GM21619 (cell line): ENCODE measurements at regions not wholly inside any gene's neighbourhood (a gene's known extent, or its start where the extent isn't known, plus 50 kb on each side); places are given as distances from the start of the nearest gene placed in this dataset.
"Not testable (repeated sequence)": the region's sequence is repeated elsewhere in the genome, so short reads cannot be mapped to it uniquely, and the experiment has no call there.

Experiments
- ATAC-seq: cut with Tn5 transposase; IDR thresholded peaks from one replicate; pipeline ENCODE4 v1.9.1; 2021; ENCODE audit not compliant: unreplicated experiment

DNA sequence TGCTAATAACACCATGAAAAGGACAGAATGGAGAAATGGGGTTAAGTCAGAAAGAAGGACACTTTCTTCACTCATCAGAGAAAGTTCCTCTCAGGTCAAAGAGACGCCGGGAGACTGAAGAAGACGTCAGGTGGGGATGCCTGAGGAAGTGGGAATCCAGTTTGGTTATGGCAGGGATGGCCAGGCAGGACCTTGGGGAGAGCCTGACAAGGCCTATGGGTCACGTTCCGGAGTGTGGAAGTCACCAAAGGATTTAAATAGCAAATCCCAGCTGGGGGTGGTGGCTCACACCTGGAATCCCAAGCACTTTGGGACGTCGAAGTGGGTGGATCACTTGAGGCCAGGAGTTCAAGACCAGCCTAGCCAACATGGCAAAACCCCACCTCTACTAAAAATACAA lies 432.7 kb upstream of the SMIM21 start:
- no peak for ATAC-seq

DNA sequence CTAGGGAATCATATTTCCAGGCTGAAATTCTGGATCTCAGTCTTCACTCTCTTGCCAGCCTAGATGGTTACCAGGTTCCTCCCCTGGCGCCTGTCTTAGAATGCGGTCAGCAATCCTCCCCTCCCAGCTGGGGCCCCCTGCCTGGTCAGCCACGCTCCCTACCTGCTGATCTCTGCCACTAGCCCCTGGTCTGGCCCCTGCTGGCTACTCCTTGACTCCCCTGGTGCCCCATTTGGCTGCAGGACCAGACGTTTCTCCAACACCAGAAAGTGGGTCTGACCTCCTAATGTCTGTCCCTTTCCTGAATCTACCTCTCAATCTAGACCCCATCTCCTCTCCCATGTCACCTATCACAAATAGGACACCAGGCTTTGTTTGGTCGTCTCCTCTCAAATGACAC lies 432.0 kb upstream of the SMIM21 start:
- no peak for ATAC-seq

DNA sequence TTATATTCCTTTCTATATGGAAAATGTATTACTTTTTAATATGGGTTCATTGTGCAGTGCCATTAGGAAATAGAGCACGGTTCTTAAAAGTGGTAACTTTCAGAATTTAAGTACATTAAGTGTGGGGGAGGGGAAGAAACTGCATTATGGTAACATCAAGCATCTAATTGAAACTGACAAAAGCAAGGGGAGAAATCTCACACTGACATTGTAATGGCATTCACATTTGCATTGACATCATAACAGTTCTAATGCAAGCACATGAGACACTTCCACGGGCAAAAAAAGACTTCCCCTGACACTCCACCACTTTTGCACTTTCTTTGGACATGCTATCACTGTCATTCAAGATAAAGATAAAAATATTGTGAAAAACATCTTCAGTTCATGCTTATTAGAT lies 431.3 kb upstream of the SMIM21 start:
- no peak for ATAC-seq

DNA sequence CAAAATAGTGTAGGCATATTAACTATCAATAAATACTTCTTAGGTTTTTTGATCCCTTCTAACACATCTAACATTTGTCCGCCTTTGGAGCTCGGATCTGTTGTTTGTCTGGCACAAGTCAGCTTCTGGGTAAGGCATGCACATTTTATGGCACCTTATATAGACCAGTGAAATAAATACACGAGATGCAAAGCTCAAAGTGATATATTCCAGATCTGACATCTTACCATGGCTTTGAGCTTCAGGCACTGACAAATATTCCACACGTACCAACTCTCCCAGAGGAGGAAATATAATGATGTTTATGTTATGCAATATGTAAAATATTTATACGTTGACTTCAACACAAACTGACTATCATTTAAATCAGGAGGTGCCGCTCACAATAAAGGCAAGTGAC lies 430.1 kb upstream of the SMIM21 start:
- no peak for ATAC-seq

DNA sequence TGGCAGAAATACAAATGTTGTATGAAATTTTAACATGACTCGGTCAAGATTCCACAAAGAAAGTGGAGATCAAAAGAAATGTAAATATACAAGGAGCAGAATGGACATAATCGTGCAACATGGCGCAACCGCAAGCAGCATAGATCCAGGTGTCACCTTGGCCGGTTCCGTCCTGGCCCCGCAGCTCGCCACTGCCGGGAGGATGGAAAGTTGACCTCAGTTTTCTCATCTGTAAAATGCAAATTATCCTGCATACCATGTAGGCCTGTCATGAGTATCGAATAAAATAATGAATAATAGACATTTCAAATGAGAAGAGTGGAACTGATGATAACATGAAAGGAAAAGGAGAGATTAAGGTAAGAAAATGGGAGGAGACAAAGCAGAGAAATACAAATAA lies 427.3 kb upstream of the SMIM21 start:
- ATAC-seq, result no peak

DNA sequence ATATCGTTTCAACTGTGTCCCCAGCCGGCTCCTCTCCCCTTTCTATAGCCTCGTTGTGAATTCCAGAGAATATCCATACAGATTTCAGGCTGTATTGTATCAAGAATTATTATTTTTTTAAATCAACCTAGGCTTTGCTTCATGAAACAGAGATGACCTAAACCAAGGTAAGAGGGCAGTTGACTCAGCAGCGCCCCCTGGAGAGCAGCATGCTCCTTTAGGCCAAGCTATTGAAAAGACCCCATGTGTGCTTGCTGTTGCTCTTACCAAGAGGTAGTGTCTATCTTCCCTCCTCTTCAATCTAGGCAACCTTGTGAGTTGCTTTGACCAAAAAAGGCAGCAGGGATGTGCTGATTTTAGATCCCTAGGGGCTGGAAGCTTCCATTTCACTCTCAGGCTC lies 426.7 kb upstream of the SMIM21 start:
- ATAC-seq, result no peak

DNA sequence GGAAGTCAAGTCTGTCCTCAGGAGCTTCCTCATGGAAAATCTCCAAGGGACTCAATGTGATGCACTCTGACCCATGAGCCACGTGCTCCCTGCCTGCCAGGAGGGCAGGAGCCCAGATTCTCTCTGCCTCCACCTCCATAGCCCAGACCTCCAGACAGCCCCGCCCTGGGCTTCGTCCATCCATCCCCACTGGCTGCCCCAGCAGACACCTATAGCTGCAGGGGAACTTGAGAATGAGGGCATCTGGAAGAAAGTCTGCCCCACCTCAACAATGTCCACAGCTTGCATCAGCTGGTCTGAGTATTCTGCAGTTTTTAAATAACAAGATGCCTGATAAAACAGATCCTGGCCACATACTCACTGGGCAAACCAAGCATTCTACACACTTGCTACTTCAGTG lies 418.8 kb upstream of the SMIM21 start:
- no peak for ATAC-seq

DNA sequence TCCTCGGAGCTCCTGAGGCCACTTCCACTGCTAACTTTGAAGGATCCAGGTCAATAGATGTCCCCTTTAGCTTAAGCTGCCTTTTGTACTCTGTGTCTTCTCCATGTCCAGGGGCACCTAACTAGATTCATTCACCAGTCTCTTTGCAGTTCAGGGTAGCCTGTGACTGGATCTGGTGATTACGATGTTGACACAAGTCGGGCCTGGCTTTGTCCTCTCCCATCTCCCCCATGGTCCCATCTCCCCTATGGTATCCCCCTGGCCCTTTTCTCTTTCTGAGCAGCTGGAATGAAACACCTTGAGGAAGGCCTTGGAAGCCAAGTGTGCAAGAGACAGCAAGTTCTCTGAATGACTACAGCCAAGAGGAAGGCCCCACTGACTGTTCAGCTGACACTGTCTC lies 417.9 kb upstream of the SMIM21 start:
- ATAC-seq, result no peak

DNA sequence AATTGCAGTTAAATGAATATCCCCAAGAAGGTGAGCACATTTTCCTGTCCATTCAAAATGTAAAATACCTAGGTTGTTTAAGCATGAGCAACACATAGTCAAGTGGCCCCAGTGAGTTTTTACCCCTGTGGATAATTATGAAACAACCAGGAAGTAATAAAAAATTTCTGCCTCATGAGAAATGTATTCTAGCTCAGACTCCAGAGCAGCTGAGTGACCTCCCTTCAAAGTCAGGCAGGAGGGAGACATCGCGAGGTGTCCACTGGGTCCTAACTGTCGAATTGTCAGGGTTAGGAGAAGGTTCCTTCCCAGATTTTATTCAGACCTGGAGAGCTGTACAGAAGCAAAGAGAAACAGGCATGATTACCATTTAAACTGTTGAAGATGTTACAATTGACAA lies 416.6 kb upstream of the SMIM21 start:
- ATAC-seq, result no peak

DNA sequence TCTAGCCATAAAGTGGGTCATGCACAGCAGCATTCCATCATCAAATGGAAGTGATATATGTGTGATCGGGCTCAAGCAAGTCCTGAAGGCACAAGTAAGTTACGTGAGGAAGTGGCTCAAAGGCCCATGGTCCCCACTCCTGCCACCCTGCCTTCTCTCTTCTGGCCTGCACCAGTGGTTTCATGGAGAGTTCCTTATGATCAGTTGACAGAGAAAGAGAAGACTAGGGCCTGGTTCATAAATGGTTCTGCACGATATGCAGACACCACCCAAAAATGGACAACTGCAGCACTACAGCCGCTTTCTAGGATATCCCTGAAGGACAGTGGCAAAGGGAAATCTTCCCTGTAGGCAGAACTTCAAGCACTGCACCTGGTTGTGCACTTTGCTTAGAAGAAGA lies 412.6 kb upstream of the SMIM21 start:
- ATAC-seq, result no peak

DNA sequence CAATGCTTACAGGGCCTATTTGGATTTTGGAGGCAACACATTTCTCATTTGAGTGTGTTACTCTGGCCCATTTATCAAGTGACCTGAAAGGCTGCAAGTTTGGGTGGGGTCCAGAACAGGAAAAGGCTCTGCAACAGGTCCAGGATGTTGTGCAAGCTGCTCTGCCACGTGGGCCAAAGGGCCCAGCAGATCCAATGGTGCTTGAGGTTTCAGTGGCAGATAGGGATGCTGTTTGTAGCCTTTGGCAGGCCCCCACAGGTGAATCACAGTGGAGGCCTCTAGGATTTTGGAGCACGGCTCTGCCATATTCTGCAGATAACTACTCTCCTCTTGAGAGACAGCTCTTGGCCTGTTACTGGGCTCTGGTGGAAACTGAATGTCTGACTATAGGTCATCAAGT lies 412.2 kb upstream of the SMIM21 start:
- not testable (repeated sequence) for ATAC-seq

DNA sequence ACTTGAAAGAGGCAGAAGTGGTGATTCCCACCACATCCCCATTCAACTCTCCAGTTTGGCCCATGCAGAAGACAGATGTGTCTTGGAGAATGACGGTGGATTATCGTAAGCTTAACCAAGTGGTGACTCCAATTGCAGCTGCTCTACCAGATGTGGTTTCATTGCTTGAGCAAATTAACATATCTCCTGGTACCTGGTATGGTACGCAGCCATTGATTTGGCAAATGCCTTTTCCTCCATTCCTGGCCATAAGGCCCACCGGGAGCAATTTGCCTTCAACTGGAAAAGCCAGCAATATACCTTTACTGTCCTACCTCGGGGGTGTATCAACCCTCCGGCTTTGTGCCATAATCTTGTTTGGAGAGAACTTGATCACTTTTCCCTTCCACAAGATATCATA lies 411.5 kb upstream of the SMIM21 start:
- ATAC-seq, result no peak

DNA sequence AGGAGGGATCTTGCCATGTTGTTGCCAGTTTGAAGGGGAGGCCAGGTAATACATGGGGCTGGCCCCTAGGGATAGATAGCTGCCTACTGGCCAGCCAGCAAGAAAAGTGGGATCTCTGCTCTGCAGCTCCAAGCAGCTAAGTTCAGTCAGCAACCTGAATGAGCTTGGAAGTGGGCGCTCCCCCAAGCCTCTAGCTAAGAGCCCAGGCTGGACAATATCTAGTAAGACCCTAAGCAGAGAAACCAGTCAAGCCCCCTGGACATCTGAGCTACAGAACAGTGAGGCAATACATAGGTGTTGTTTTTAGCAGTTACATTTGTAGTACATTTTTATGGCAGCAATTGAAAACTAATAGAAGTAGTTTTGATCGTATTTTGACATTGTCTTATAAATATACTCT lies 409.8 kb upstream of the SMIM21 start:
- no peak for ATAC-seq

DNA sequence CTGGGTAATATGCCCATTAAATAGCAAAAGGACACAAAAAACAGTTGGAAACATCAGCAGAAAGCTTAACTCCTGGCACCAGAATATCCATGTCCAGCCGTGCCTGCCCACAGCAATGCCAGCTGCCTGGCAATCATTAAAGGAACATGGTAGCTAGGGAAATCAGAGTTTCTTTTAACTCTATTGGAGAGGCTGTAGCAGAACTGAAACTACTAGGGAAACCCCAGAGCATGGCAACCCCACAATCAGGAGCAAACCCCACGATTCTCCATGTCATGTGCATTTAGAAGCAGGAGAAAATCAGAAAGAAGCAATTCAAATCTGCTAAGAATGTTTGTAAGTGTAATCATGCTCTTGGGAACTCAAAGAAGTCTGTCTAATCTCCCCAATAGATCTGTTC lies 409.0 kb upstream of the SMIM21 start:
- no peak for ATAC-seq

DNA sequence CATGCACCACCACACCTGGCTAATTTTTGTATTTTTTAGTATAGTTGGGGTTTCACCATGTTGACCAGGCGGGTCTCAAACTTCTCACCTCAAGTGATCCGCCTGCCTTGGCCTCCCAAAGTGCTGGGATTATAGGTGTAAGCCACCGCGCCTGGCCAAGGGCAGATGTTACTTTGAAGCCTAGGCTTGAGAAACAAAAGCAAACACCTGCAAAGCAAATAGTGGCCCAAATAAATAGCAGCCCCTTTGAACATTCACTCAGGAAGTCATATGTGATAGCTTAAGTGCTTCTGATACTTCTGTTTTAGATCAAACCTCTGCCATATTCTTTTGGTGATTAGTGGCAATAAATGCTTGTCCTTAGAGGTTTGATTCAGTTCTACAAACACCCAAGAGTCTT lies 404.5 kb upstream of the SMIM21 start:
- no peak for ATAC-seq

DNA sequence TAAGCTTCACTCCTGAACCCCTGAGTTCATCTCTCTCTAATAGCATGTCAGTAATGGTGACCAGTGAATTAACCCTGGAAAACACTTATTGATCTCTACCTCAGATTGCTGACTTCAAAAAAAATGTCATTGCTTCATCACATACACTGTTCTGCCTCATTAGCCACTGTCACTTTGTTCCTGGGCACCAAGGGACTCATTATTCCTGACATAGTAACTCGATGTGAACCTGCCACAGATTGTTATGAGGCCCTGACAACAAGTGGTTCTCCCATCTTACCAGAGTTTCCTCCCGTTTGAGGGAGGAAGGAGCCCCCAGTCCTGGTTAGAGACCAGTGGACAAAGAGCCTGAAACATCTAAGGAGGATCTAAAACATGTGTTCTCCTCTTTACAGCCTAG lies 403.3 kb upstream of the SMIM21 start:
- ATAC-seq, result no peak

DNA sequence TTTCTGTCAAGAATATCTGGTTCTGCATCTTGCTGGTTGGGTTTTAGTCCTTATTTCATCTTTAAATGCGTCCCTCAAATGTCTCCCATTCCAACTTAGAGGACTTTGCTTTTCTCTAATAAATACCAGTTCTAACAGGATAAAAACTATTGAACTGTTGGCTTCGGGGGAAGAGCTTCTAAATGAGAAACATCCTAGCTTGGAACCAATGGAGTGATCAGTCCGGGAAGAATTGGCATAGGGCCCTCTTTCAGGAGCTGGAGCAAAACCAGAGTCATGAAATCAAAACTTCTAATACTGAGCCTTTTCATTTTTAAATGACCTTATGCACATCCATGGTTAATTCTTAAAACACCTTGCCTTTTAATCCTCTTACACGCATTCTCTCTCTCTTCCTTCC lies 401.6 kb upstream of the SMIM21 start:
- ATAC-seq, result no peak

DNA sequence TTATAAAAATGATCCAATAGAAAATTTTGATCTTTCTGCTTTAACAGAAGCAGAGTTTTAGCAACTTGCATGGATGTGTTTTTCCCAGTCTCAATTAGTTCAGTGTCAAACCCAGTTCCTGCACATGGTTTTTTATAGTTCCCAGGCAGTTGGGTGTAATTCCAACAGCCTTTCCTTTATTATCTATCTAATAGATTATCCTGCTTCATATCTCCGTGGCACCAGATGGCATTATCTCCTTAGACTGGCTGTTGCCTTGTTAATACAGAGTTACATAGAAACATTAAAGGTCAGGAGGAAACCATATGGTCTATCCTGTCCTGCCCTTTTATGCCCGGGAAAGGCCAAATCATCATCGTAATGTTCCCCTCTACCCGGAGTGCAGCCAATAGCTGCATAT lies 400.9 kb upstream of the SMIM21 start:
- ATAC-seq, result no peak

DNA sequence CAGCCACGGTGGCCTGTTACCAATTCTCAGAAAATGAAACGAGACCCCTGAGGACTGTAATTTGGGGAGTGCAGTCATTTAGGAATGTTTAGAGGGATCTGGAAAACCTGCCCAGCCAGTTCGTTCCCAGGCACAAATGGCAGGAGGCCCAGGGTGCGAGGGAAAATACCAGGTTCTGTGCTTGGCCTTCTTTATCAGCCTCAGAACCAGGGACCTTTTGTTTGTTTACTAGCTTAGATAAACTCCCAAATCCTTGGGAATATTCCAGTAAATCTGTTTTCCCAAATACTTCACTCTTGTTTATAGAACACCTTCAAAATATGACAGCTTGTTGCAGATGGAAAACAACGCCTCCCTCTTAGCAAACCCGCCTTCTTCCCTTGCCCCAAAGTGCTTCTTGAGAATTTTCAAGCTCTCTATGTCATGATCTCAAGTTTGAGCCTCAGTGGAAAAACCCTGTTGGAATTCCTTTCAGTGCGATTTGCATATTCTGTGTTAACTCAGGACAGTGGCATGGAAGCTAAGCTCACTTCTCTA lies 400.3 kb upstream of the SMIM21 start:
- no peak for ATAC-seq

DNA sequence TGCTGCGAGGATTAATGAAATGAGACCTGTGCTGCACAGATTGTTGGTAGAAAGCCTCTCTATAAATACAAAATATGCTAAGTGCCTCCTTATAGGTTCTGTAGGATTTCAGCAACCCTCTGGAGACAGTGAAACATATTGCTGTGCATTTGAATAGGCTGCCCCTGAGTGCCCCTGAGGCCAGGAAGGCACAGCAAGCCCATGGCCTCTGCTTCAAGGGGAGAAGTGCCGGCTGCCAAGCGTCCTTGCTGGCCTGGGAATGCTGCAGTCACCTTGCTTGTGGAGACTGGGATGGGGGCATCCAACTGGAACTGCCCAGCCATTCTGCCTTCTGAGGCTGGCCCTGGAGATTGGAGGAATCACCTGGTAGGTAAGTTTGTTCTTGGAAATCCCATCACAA lies 397.2 kb upstream of the SMIM21 start:
- no peak for ATAC-seq

DNA sequence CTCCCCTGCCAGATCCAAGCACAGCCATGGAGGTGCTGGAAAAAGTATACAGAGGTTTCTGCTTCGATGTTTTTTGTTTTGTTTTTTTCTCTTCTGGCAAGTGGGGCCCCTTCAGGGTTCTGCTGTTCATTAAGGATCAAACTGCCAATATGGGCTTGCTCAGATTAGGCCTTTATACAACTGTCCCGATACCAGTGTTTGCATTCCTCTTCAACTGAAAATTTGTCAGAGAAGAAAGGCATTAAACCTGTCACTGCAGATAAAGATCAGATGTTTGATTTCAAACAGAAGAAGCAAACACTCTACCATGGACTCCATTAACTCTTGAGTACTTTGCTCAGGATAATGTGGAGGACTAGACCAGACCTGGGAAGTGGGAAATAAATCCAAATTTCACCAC lies 396.0 kb upstream of the SMIM21 start:
- ATAC-seq, result no peak

DNA sequence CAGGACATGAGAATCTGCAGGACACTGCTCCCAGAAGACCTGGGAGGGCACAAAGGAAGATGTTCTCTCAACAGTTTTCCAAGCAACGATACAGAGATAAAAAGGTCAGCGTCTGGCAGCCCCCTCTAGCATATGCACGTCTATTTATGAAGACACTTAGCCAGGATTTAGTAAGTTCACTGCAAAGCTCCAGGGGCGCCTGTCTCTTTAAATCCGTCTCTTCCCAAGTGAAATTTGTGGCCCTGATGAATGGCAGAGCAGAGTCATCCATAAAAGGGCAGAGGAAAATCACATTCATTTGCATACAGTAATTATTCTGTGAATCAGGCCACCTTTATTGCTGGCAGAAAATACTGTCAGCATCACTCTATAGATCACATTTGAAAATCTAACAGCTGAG lies 390.9 kb upstream of the SMIM21 start:
- ATAC-seq, result no peak

DNA sequence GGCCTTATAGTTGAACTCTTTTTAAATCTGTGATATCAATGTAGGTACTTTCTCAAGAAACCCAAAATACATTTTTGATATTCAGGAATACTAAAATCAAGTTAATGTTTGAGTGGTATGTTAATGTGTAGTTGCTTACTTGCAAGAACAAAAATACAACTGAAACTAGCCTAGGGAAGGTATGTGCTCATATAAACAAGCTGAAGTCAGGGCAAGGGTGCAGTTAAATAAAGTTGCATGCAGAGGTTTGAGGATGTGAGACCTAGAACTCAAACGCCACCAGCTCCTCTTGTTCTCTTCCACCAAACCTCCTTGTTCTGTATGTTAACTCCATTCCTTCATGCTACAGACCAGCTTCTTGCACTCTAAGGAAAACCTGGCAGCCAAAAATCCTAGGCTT lies 388.3 kb upstream of the SMIM21 start:
- no peak for ATAC-seq

DNA sequence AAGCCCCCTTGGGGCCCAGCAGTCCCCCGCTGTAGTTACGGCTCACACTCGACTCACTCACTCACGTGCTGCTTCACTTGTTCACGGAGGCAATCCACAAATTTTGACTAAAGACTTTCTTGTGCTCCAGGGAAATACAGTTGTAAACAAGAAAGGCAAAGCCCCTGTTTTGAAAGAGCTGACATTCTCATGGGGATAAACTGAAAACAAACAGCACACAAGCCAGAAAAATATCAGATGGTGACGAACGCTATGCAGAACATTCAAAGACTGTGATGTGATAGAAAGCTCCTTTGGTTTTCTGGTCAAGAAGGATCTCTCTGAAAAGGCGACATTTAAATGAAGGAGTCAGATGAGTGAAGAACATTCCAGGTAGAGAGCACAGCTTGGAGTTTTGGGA lies 385.3 kb upstream of the SMIM21 start:
- ATAC-seq, result no peak
